OCI-LY7 (cell line): ENCODE measurements at regions not wholly inside any gene's neighbourhood (a gene's known extent, or its start where the extent isn't known, plus 50 kb on each side); places are given as distances from the start of the nearest gene placed in this dataset.

Source experiments
- BruUV-seq: library from RNA; stranded (reverse); fragments of 400-500 nt; replicated peaks from 2 replicates; lab custom pipeline; 2021; lab: Mats Ljungman, UMichigan
- CTCF ChIA-PET: fragments of 300-600 bp; sonication (Branson Sonifier 250); formaldehyde crosslinking; loops from one replicate; lab custom pipeline; 2022; ENCODE audit warnings: antibody characterized with exemption; ENCODE audit not compliant: unreplicated experiment; lab: Charles Lee
- POLR2A ChIA-PET: fragments of 300-600 bp; sonication (Branson Sonifier 250); formaldehyde crosslinking; loops from one replicate; lab custom pipeline; 2022; ENCODE audit warnings: antibody characterized with exemption; lab: Charles Lee
- DNase-seq: peaks from one replicate; pipeline ENCODE4 v3.0.0-alpha.2; 2015; ENCODE audit warnings: low spot score
- H2AFZ ChIP-seq: fragments of 200-600 bp; sonication (generic), shearing (Covaris generic); 2 replicates; pipeline ENCODE4 v1.6.1; 2014; ENCODE audit warnings: mild to moderate bottlenecking, antibody characterized with exemption, low read length, moderate library complexity
- H3K27ac ChIP-seq: fragments of 200-600 bp; sonication (generic); 2 replicates; pipeline ENCODE4 v1.5.1; 2014; ENCODE audit warnings: mixed run types, low read depth, mild to moderate bottlenecking, moderate library complexity, low read length, inconsistent platforms; ENCODE audit not compliant: poor library complexity, severe bottlenecking
- H3K36me3 ChIP-seq: fragments of 200-600 bp; sonication (generic); 2 replicates; pipeline ENCODE4 v1.6.1; 2014; ENCODE audit warnings: mild to moderate bottlenecking, antibody characterized with exemption, low read length, moderate library complexity, mixed read lengths; ENCODE audit not compliant: insufficient read depth
- H3K4me1 ChIP-seq: fragments of 200-600 bp; sonication (generic); 2 replicates; pipeline ENCODE4 v1.5.1; 2014; ENCODE audit warnings: mild to moderate bottlenecking, low read length; ENCODE audit not compliant: insufficient read depth, poor library complexity, severe bottlenecking
- H3K4me2 ChIP-seq: fragments of 200-600 bp; sonication (generic); 2 replicates; pipeline ENCODE4 v1.6.1; 2014; ENCODE audit warnings: mild to moderate bottlenecking, low read length
- H3K4me3 ChIP-seq: fragments of 200-600 bp; sonication (generic); 2 replicates; pipeline ENCODE4 v1.5.1; 2014; ENCODE audit warnings: mild to moderate bottlenecking, low read depth, low read length; ENCODE audit not compliant: poor library complexity, severe bottlenecking
- H3K79me2 ChIP-seq: fragments of 200-600 bp; sonication (generic); 2 replicates; pipeline ENCODE4 v1.6.1; 2016; ENCODE audit warnings: low read depth, mild to moderate bottlenecking, low read length, moderate library complexity, mixed read lengths; ENCODE audit not compliant: insufficient read depth
- H3K9me2 ChIP-seq: fragments of 200-600 bp; sonication (generic); 2 replicates; pipeline ENCODE4 v1.6.1; 2016; ENCODE audit warnings: mild to moderate bottlenecking, low read length, mixed read lengths; ENCODE audit not compliant: insufficient read depth
- H3K9me3 ChIP-seq: fragments of 200-600 bp; sonication (generic); 2 replicates; pipeline ENCODE4 v1.6.1; 2014; ENCODE audit warnings: mild to moderate bottlenecking, mixed run types, low read length, mixed read lengths
- H4K20me1 ChIP-seq: fragments of 200-600 bp; sonication (generic); 2 replicates; pipeline ENCODE4 v1.6.1; 2014; ENCODE audit warnings: mild to moderate bottlenecking, antibody characterized with exemption, low read length, moderate library complexity, mixed read lengths; ENCODE audit not compliant: insufficient read depth
- CTCF ChIP-seq: fragments of 200-600 bp; sonication (generic); conservative IDR thresholded peaks from 2 replicates; pipeline ENCODE4 v1.5.1; 2014; ENCODE audit warnings: mild to moderate bottlenecking, antibody characterized with exemption, low read length, moderate library complexity, mixed read lengths
- EZH2phosphoT487 ChIP-seq: fragments of 200-600 bp; sonication (generic); IDR thresholded peaks from 2 replicates; pipeline ENCODE4 v1.6.1; 2018; ENCODE audit warnings: low read depth, borderline replicate concordance, mild to moderate bottlenecking, mixed run types, antibody characterized with exemption, low read length, moderate library complexity, mixed read lengths
- intact Hi-C: fragments of 100-400 bp; cut with micrococcal nuclease; formaldehyde crosslinking; loops from one replicate; pipeline ENCODE4 v1.10.0; 2022; ENCODE audit not compliant: unreplicated experiment

GRCh38 chr20:17874271-17875105, 94.1 kb downstream of the SNX5 start:
- H3K27ac ChIP-seq = no peak overlapping the region
- H3K9me2 ChIP-seq = no peaks in the 10 kb centered on the region
- H3K9me3 ChIP-seq = no peaks in the 10 kb centered on the region
- DNase-seq = no peak
- peaks cover 29% of the 10 kb centered on the region for H3K4me1 ChIP-seq
- H2AFZ ChIP-seq = no peak overlapping the region
- H3K4me2 ChIP-seq = no peak overlapping the region
- intact Hi-C loops = no loop called here
- no TSS peak for BruUV-seq
- no peaks in the 10 kb centered on the region for H3K79me2 ChIP-seq
- no peaks in the 10 kb centered on the region for H4K20me1 ChIP-seq
- H3K36me3 ChIP-seq = no peaks in the 10 kb centered on the region
- TF ChIP-seq CTCF = no peak
- no peak for TF ChIP-seq EZH2phosphoT487
- no peak overlapping the region for H3K4me3 ChIP-seq
- ChIA-PET CTCF (no interaction called here), POLR2A (interaction anchor here (0.6 to 1.7 kb wide), 4 partner anchors 17 to 50 kb away, joined by 3 to 5 read pairs (median 4); no protein-coding TSS in a partner anchor)

GRCh38 chr20:17873410-17874270, 95.0 kb downstream of the SNX5 start:
- ChIA-PET POLR2A (interaction anchor here (0.6 to 1.7 kb wide), 3 partner anchors 16 to 31 kb away, joined by 3 to 5 read pairs (median 4); no protein-coding TSS in a partner anchor), CTCF (no interaction called here)
- Histone ChIP-seq H2AFZ (no peak overlapping the region), H3K9me2 (no peaks in the 10 kb centered on the region), H4K20me1 (no peaks in the 10 kb centered on the region), H3K36me3 (no peaks in the 10 kb centered on the region), H3K4me3 (no peak overlapping the region), H3K4me1 (peaks cover 20% of the 10 kb centered on the region), H3K79me2 (no peaks in the 10 kb centered on the region), H3K27ac (no peak overlapping the region), H3K9me3 (no peaks in the 10 kb centered on the region), H3K4me2 (no peak overlapping the region)
- no TSS peak for BruUV-seq
- intact Hi-C loops = no loop called here
- TF ChIP-seq CTCF (no peak), EZH2phosphoT487 (no peak)
- DNase-seq = no peak
